ENCODE measurements at regions not wholly inside any gene's neighbourhood (a gene's known extent, or its start where the extent isn't known, plus 50 kb on each side); places are given as distances from the start of the nearest gene placed in this dataset.

DNA sequence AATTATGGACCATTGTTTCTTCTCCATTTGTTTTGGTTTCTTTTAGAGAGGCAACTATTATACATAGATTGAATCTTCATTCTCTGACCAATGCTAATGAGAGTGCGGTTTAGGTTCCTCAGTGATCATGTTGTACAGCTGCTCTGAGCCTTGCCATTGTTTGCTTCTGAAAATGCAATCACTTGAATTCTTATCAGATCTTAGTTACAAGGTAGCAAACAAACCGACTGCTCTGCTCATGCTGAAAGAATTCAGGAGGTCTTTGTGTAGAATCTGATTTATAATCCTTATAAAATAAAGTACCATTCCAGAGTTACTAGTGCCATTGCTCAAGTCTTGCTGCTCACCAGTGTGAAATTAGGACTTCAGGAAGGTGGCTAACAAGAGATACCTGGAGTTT is 569.1 kb upstream of the ID4 start:
- TF ChIP-seq SUZ12 (IDR thresholded peaks at IDR 0.05; ENCODE audit: extremely low read depth, insufficient read depth, insufficient read length) (no peak), ZNF274 (IDR thresholded peaks at IDR 0.05; ENCODE audit: low read depth, low read length) (no peak)

All from NT2/D1 (cell line).